D341Med (cell line): ENCODE measurements at regions not wholly inside any gene's neighbourhood (a gene's known extent, or its start where the extent isn't known, plus 50 kb on each side); places are given as distances from the start of the nearest gene placed in this dataset.

Source experiments
- DNase-seq: peaks from one replicate; pipeline ENCODE4 v3.0.0; 2012; ENCODE audit warnings: low spot score

- DNase-seq = no peak
These were observed 250.1 kb downstream of the DIO2 start for GRCh38 chr14:79961197-79961596.

GRCh38 chr14:79960288-79960687 is 251.0 kb downstream of the DIO2 start:
- no peak for DNase-seq

DNA sequence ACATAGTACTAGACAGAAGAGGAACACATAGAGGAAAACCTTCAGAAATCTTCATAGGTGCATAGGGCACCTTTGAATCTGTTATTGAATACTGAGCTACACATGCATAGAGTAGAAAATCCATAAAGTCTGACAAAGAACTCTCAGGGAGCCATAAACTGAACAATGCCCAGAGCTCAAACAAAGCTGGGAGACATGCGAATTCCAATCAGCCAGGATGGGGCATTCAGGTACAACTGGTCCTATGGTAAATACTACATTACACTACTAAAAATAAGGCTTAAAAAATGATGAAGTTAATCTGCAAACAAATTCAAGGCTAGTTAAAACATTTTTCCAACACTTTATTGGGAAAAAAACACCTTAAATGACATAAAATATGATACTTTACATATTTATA is 259.7 kb downstream of the DIO2 start:
- DNase-seq = no peak

- DNase-seq = no peak
These were observed 261.4 kb downstream of the DIO2 start for GRCh38 chr14:79949906-79950305.

- DNase-seq = peak; percentile 62
These were observed 263.8 kb downstream of the DIO2 start for GRCh38 chr14:79947440-79948054.

- no peak for DNase-seq
These were observed 272.1 kb downstream of the DIO2 start for GRCh38 chr14:79939235-79939634.

DNA sequence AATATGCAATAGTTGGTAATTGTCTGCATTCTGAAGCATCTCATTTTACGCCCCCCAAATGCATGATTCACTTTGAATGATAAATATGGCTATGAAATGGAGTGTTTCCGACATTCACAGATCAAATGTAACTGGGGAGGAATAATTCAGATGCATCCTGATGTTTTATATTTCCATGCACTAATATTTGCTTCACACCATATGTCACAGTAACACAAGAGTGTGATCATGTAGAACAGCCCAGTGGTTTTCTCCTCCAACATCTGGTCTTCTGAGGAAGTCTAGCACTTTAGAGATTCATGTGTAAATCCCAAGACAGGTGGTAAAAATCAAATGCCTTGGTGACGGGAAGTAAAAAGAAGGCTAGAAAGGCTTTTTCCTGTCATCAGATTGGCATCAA is 273.1 kb downstream of the DIO2 start:
- DNase-seq = no peak

DNA sequence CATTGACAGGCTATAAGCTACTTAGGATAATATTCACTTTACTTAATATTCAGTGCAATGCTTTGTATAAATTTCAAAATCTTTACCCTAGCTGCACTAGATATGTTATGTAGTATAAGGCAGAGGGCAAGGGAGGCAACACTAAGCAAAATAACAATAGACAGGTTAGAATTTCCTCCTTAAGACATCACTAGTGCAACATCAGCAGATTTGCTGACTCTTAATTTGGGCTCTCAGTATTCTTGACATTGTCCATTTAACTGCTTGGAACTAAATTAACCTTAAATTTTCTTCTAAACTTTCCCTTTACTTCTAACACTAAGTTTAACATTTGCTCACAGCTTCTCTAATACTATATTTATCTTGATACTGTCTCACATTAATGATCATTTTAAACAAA is 273.9 kb downstream of the DIO2 start:
- no peak for DNase-seq

DNA sequence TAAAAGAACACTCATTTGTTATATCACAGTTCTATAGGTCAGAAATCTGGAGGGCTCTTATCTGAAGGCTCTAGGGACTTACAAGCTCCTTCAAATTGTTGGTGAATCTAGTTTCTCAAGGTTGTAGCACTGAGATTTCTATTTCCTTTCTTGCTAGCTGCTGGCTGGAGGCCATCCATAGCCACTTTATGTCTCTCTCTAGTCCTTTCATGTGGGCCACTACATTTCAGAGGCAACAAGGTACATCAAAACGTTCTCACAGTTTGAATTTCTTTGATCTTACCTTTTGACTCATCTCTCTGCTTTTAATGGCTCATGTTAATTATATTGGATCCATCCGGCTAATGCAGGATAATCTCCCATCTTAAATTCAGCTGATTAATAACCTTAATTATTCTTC is 286.8 kb downstream of the DIO2 start:
- no peak for DNase-seq

GRCh38 chr14:79920180-79920692 is 291.1 kb downstream of the DIO2 start:
- no peak for DNase-seq
